ENCODE measurements at regions not wholly inside any gene's neighbourhood (a gene's known extent, or its start where the extent isn't known, plus 50 kb on each side); places are given as distances from the start of the nearest gene placed in this dataset.

DNA sequence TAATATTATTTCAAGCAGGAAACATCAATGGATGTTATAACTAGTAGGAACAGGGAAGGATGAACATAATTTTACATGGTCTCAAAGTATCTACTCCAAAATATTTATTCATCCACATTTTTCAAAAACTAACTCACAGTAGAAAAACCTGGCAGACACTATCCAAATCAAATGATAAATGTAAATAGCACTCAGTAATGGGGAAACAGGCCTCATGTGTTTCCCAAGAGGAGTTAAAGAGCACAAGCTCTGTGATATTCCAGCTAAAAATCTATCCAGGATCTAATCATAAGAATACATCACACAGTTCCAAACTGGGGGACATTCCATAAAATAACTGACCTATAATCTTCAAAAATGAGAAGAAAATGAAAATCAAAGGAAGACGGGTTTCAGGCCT lies 443.1 kb downstream of the ZNF608 start (continued):
- no peak for TF ChIP-seq GTF2F1 (IDR thresholded peaks at IDR 0.05; ENCODE audit: borderline replicate concordance, low read depth, low read length)

All from H1 (cell line).